ENCODE measurements at regions not wholly inside any gene's neighbourhood (a gene's known extent, or its start where the extent isn't known, plus 50 kb on each side); places are given as distances from the start of the nearest gene placed in this dataset.

DNA sequence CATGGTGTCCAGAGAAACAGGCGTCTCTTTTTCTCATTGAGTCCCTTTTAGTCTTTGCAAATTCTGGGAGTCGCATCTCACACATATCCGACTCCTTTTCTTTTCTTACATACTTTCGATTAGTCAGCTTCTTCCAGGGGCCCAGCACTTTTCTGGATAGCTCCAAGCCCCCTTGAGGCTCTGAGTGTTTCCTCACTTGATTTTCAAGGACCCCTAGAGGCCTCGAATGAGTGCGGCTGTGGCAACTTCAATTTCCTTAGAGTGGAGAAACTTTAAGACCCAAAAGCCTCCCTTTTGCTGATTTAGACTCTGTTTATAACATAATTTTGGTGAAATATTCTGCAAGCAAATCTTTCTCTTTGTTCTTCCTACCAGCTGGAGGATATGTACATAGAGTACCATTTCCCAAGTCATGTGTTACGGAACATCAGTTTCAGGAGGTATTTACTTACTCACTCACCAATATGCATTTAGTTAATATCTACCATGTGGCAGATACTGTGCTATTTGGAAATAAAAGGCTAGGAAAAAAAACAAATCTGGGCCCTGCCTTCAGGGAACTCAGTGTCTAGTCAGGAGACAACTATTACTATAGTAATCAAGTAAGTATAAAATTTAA lies 555.2 kb downstream of the REEP3 start:
- no peak overlapping the region for H3K4me3 Mint-ChIP-seq (ENCODE audit: unreplicated experiment)
- no peak overlapping the region for H3K4me3 ChIP-seq (ENCODE audit: low read depth, low read length)
- POLR2A ChIA-PET = no interaction called here
- no TSS peak for BruUV-seq (replicated peaks)
- no peaks in the 10 kb centered on the region for H3K9me3 Mint-ChIP-seq (ENCODE audit: unreplicated experiment)
- H3K4me1 Mint-ChIP-seq (ENCODE audit: low read depth, unreplicated experiment) = no peaks in the 10 kb centered on the region
- peaks cover 22% of the 10 kb centered on the region for H3K27me3 Mint-ChIP-seq (ENCODE audit: insufficient read depth, unreplicated experiment)
- no peaks in the 10 kb centered on the region for H3K36me3 ChIP-seq (ENCODE audit: control insufficient read depth, insufficient read depth, low read length)
- H3K4me1 ChIP-seq = no peaks in the 10 kb centered on the region
- no peak overlapping the region for H3K27ac Mint-ChIP-seq (ENCODE audit: unreplicated experiment)
- no peaks in the 10 kb centered on the region for H3K36me3 Mint-ChIP-seq (ENCODE audit: insufficient read depth, unreplicated experiment)
- intact Hi-C loops (cut with micrococcal nuclease; ENCODE audit: unreplicated experiment) = no loop called here
- TF ChIP-seq, protein P1, sequence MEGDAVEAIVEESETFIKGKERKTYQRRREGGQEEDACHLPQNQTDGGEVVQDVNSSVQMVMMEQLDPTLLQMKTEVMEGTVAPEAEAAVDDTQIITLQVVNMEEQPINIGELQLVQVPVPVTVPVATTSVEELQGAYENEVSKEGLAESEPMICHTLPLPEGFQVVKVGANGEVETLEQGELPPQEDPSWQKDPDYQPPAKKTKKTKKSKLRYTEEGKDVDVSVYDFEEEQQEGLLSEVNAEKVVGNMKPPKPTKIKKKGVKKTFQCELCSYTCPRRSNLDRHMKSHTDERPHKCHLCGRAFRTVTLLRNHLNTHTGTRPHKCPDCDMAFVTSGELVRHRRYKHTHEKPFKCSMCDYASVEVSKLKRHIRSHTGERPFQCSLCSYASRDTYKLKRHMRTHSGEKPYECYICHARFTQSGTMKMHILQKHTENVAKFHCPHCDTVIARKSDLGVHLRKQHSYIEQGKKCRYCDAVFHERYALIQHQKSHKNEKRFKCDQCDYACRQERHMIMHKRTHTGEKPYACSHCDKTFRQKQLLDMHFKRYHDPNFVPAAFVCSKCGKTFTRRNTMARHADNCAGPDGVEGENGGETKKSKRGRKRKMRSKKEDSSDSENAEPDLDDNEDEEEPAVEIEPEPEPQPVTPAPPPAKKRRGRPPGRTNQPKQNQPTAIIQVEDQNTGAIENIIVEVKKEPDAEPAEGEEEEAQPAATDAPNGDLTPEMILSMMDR (IDR thresholded peaks at IDR 0.05; ENCODE audit: insufficient read depth in 1 of 2, low read depth in 1 of 2, low read length in 1 of 2, severe bottlenecking in 1 of 2, unreplicated experiment in 1 of 2) = no peak
- no peak for DNase-seq
- H3K27me3 ChIP-seq (replicated peaks; ENCODE audit: control insufficient read depth, insufficient read depth, low read length) = 0 out of 2 replicates have a peak, but pooled peaks cover 1% of the 10 kb centered on the region
- CTCF ChIA-PET = no interaction called here
- no peaks in the 10 kb centered on the region for H3K9me3 ChIP-seq

GRCh38 chr10:64079341-64079740 lies 558.1 kb downstream of the REEP3 start:
- BruUV-seq (replicated peaks) = no TSS peak
- CTCF ChIA-PET = no interaction called here
- intact Hi-C loops (cut with micrococcal nuclease; ENCODE audit: unreplicated experiment) = no loop called here
- Histone ChIP-seq H3K27me3 (replicated peaks; ENCODE audit: control insufficient read depth, insufficient read depth, low read length) (0 out of 2 replicates have a peak, but pooled peaks cover 1% of the 10 kb centered on the region), H3K9me3 (no peaks in the 10 kb centered on the region), H3K4me3 (ENCODE audit: low read depth, low read length) (no peak overlapping the region), H3K36me3 (ENCODE audit: control insufficient read depth, insufficient read depth, low read length) (no peaks in the 10 kb centered on the region), H3K4me1 (no peaks in the 10 kb centered on the region)
- Mint-ChIP-seq H3K4me3 (ENCODE audit: unreplicated experiment) (no peak overlapping the region), H3K9me3 (ENCODE audit: unreplicated experiment) (no peaks in the 10 kb centered on the region), H3K36me3 (ENCODE audit: insufficient read depth, unreplicated experiment) (no peaks in the 10 kb centered on the region), H3K4me1 (ENCODE audit: low read depth, unreplicated experiment) (no peaks in the 10 kb centered on the region), H3K27ac (ENCODE audit: unreplicated experiment) (no peak overlapping the region), H3K27me3 (ENCODE audit: insufficient read depth, unreplicated experiment) (peaks cover 11% of the 10 kb centered on the region)
- POLR2A ChIA-PET = no interaction called here
- no peak for DNase-seq
- TF ChIP-seq, protein P1 (IDR thresholded peaks at IDR 0.05; ENCODE audit: insufficient read depth in 1 of 2, low read depth in 1 of 2, low read length in 1 of 2, severe bottlenecking in 1 of 2, unreplicated experiment in 1 of 2) = no peak

DNA sequence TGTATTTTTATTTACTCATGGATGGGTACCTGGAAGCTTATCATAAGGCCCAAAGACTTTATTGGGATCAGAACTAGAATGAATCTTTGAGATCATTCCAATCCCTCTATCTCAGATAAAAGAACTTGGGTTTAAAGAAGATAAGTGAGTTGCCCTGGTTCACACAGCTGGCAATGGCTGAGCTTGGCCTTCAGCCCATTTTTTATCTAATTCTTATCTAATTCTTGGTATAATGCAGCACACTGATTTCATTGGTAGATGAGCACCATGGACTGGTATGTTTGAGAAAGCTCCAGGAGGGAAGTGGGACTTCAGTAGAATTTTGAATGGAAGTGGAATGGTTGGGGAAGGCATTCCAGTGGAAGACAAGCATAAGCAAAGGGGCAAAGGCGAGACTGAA lies 558.9 kb downstream of the REEP3 start:
- BruUV-seq (replicated peaks) = no TSS peak
- no peaks in the 10 kb centered on the region for H3K36me3 Mint-ChIP-seq (ENCODE audit: insufficient read depth, unreplicated experiment)
- no peak for DNase-seq
- no peak overlapping the region for H3K27ac Mint-ChIP-seq (ENCODE audit: unreplicated experiment)
- no peaks in the 10 kb centered on the region for H3K9me3 Mint-ChIP-seq (ENCODE audit: unreplicated experiment)
- Histone ChIP-seq H3K9me3 (no peaks in the 10 kb centered on the region), H3K36me3 (ENCODE audit: control insufficient read depth, insufficient read depth, low read length) (no peaks in the 10 kb centered on the region), H3K4me3 (ENCODE audit: low read depth, low read length) (no peak overlapping the region), H3K27me3 (replicated peaks; ENCODE audit: control insufficient read depth, insufficient read depth, low read length) (0 out of 2 replicates have a peak, but pooled peaks cover 1% of the 10 kb centered on the region), H3K4me1 (no peaks in the 10 kb centered on the region)
- no peaks in the 10 kb centered on the region for H3K4me1 Mint-ChIP-seq (ENCODE audit: low read depth, unreplicated experiment)
- intact Hi-C loops (cut with micrococcal nuclease; ENCODE audit: unreplicated experiment) = no loop called here
- peaks cover 8% of the 10 kb centered on the region for H3K27me3 Mint-ChIP-seq (ENCODE audit: insufficient read depth, unreplicated experiment)
- ChIA-PET POLR2A (no interaction called here), CTCF (no interaction called here)
- TF ChIP-seq, protein P1 (IDR thresholded peaks at IDR 0.05; ENCODE audit: insufficient read depth in 1 of 2, low read depth in 1 of 2, low read length in 1 of 2, severe bottlenecking in 1 of 2, unreplicated experiment in 1 of 2) = no peak
- no peak overlapping the region for H3K4me3 Mint-ChIP-seq (ENCODE audit: unreplicated experiment)

Data from Caco-2 (cell line).